SK-N-SH (cell line): ENCODE measurements at regions not wholly inside any gene's neighbourhood (a gene's known extent, or its start where the extent isn't known, plus 50 kb on each side); places are given as distances from the start of the nearest gene placed in this dataset.

Source experiments
- CTCF ChIA-PET: fragments of 300-600, 350-600 bp; formaldehyde crosslinking; extraction: SDS; loops from one replicate; lab custom pipeline; 2021; lab: Yijun Ruan, JAX
- POLR2A ChIA-PET: fragments of 350-600 bp; sonication (Branson Sonifier 250); formaldehyde crosslinking; extraction: SDS; loops from one replicate; lab custom pipeline; 2020; ENCODE audit warnings: antibody characterized with exemption, inconsistent platforms; lab: Yijun Ruan, JAX
- DNase-seq: peaks from one replicate; pipeline ENCODE4 v3.0.0; 2012
- H2AFZ ChIP-seq: fragments of 200-600 bp; sonication (generic); 2 replicates; pipeline ENCODE4 v1.8.1; 2016; ENCODE audit warnings: antibody characterized with exemption, mild to moderate bottlenecking, low read depth
- H3F3A ChIP-seq: fragments of 200-600 bp; sonication (generic); replicated peaks from 2 replicates; pipeline ENCODE3; 2016; ENCODE audit warnings: antibody characterized with exemption, mild to moderate bottlenecking; ENCODE audit not compliant: insufficient read depth
- H3K27ac ChIP-seq, 2 experiments: fragments of 200-500 bp in 1 of 2; fragments of 200-600 bp in 1 of 2; sonication (Bioruptor generic) in 1 of 2; sonication (generic), shearing (Covaris generic) in 1 of 2; 2 replicates each; pipeline versions ENCODE4 v1.5.1 to v1.6.1; 2014 to 2016; ENCODE audit warnings: low read depth in 2 of 2, inconsistent platforms in 1 of 2, low read length in 1 of 2, mild to moderate bottlenecking in 1 of 2, mixed read lengths in 1 of 2
- H3K27me3 ChIP-seq: fragments of 200-600 bp; sonication (generic), shearing (Covaris generic); 2 replicates; pipeline ENCODE4 v1.6.1; 2016; ENCODE audit warnings: mixed run types; ENCODE audit not compliant: insufficient read depth
- H3K36me3 ChIP-seq, 2 experiments: fragments of 200-500 bp in 1 of 2; fragments of 200-600 bp in 1 of 2; sonication (Bioruptor generic) in 1 of 2; sonication (generic) in 1 of 2; replicated peaks in 1 of 2; 2 replicates each; pipeline versions ENCODE3 to v1.5.1; 2014 to 2016; ENCODE audit warnings: low read length in 1 of 2, mild to moderate bottlenecking in 1 of 2; ENCODE audit not compliant: insufficient read depth in 2 of 2, control insufficient read depth in 1 of 2
- H3K4me1 ChIP-seq, 2 experiments: fragments of 200-500 bp in 1 of 2; fragments of 200-600 bp in 1 of 2; sonication (Bioruptor generic) in 1 of 2; sonication (generic), shearing (Covaris generic) in 1 of 2; 2 replicates each; pipeline versions ENCODE4 v1.5.1 to v1.6.1; 2014 to 2016; ENCODE audit warnings: low read depth in 1 of 2, low read length in 1 of 2, mixed run types in 1 of 2; ENCODE audit not compliant: insufficient read depth in 2 of 2, control insufficient read depth in 1 of 2
- H3K4me2 ChIP-seq: fragments of 200-600 bp; sonication (generic), shearing (Covaris generic); 2 replicates; pipeline ENCODE4 v1.6.1; 2017; ENCODE audit warnings: mixed run types
- H3K4me3 ChIP-seq, 2 experiments: fragments of 200-500 bp in 1 of 2; fragments of 200-600 bp in 1 of 2; sonication (Bioruptor generic) in 1 of 2; sonication (generic), shearing (Covaris generic) in 1 of 2; 2 replicates each; pipeline versions ENCODE4 v1.5.1 to v1.8.1; 2014 to 2016; ENCODE audit warnings: low read depth in 2 of 2, inconsistent platforms in 1 of 2, low read length in 1 of 2, mild to moderate bottlenecking in 1 of 2, mixed read lengths in 1 of 2, moderate library complexity in 1 of 2
- H3K79me2 ChIP-seq: fragments of 200-600 bp; sonication (generic); 2 replicates; pipeline ENCODE4 v1.8.1; 2017; ENCODE audit warnings: mild to moderate bottlenecking; ENCODE audit not compliant: insufficient read depth
- H3K9ac ChIP-seq: fragments of 200-600 bp; sonication (generic); 2 replicates; pipeline ENCODE4 v1.6.1; 2017; ENCODE audit warnings: mixed run types
- H3K9me2 ChIP-seq: fragments of 200-600 bp; sonication (generic); 2 replicates; pipeline ENCODE4 v1.6.1; 2017; ENCODE audit warnings: mixed run types
- H3K9me3 ChIP-seq: fragments of 200-600 bp; sonication (generic); 2 replicates; pipeline ENCODE4 v1.6.1; 2017; ENCODE audit warnings: mixed run types, mild to moderate bottlenecking, moderate library complexity
- H4K20me1 ChIP-seq: fragments of 200-600 bp; sonication (generic); 2 replicates; pipeline ENCODE4 v1.6.1; 2017; ENCODE audit warnings: mild to moderate bottlenecking, mixed run types; ENCODE audit not compliant: insufficient read depth
- ELF1 ChIP-seq: IDR thresholded peaks from 2 replicates; pipeline ENCODE4 v1.4.0; 2012
- FOXJ3 ChIP-seq: sonication (generic); formaldehyde crosslinking; IDR thresholded peaks from 2 replicates; pipeline ENCODE4 v1.5.1; 2020; ENCODE audit warnings: mild to moderate bottlenecking, missing genetic modification reagents
- FOXM1 ChIP-seq: IDR thresholded peaks from 2 replicates; pipeline ENCODE4 v1.4.0; 2012; ENCODE audit warnings: low read depth, mild to moderate bottlenecking
- GABPA ChIP-seq: IDR thresholded peaks from 2 replicates; pipeline ENCODE4 v1.4.0; 2012; ENCODE audit warnings: low read depth, mild to moderate bottlenecking
- GATA2 ChIP-seq: sonication (generic); formaldehyde crosslinking; IDR thresholded peaks from 2 replicates; pipeline ENCODE4 v1.5.0; 2020; ENCODE audit warnings: mild to moderate bottlenecking, missing genetic modification reagents
- JUND ChIP-seq: IDR thresholded peaks from 2 replicates; pipeline ENCODE4 v1.4.0; 2012
- MAX ChIP-seq: IDR thresholded peaks from 2 replicates; pipeline ENCODE4 v1.4.0; 2012; ENCODE audit warnings: low read depth
- NRF1 ChIP-seq: IDR thresholded peaks from 2 replicates; pipeline ENCODE4 v1.6.1; 2012; ENCODE audit warnings: low read depth, mild to moderate bottlenecking, low read length
- POLR2AphosphoS5 ChIP-seq: IDR thresholded peaks from 2 replicates; pipeline ENCODE4 v1.6.1; 2012; ENCODE audit warnings: low read depth, low read length
- RXRA ChIP-seq: IDR thresholded peaks from 2 replicates; pipeline ENCODE4 v1.4.0; 2012; ENCODE audit warnings: low read depth, mild to moderate bottlenecking, borderline replicate concordance
- SMC3 ChIP-seq: IDR thresholded peaks from 2 replicates; pipeline ENCODE4 v1.6.1; 2012; ENCODE audit warnings: low read depth, low read length, improper control_type of control experiment
- TAF1 ChIP-seq: IDR thresholded peaks from 2 replicates; pipeline ENCODE4 v1.6.1; 2012; ENCODE audit warnings: low read depth, mild to moderate bottlenecking, low read length, moderate library complexity, borderline replicate concordance
- TCF12 ChIP-seq: IDR thresholded peaks from 2 replicates; pipeline ENCODE4 v1.4.0; 2012
- TEAD4 ChIP-seq: IDR thresholded peaks from 2 replicates; pipeline ENCODE4 v1.4.0; 2012; ENCODE audit warnings: mild to moderate bottlenecking, borderline replicate concordance; ENCODE audit not compliant: insufficient read depth
- USF1 ChIP-seq: IDR thresholded peaks from 2 replicates; pipeline ENCODE4 v1.4.0; 2012; ENCODE audit warnings: low read depth, borderline replicate concordance
- USF2 ChIP-seq: fragments of 150-350 bp; IDR thresholded peaks from 2 replicates; pipeline ENCODE4 v1.6.1; 2017; ENCODE audit warnings: antibody characterized with exemption, low read length, low read depth, borderline replicate concordance
- YY1 ChIP-seq: IDR thresholded peaks from 2 replicates; pipeline ENCODE4 v1.4.0; 2012; ENCODE audit warnings: low read depth, mild to moderate bottlenecking
- WGBS: methylation state at CpG from one replicate; pipeline ENCODE4 v1.1.6; 2017; ENCODE audit warnings: low lambda C conversion rate; 5-methylcytosine and 5-hydroxymethylcytosine counted together
- TF ChIP-seq, protein P1 (sequence below): IDR thresholded peaks from 2 replicates; pipeline ENCODE4 v1.6.1; 2012; ENCODE audit warnings: mild to moderate bottlenecking, low read depth, low read length, moderate library complexity
- TF ChIP-seq, protein P2 (sequence below): fragments of 200-600 bp; sonication (generic); IDR thresholded peaks from 2 replicates; pipeline ENCODE4 v1.6.1; 2017; ENCODE audit warnings: antibody characterized with exemption, mild to moderate bottlenecking, moderate library complexity
- TF ChIP-seq, protein P3 (sequence below): fragments of 150-350 bp; IDR thresholded peaks from 2 replicates; pipeline ENCODE4 v1.6.1; 2016; ENCODE audit warnings: mild to moderate bottlenecking, low read depth, low read length

GRCh38 chr14:94919896-94920295 is 150.0 kb upstream of the GSC start:
- Histone ChIP-seq H3F3A (no peaks in the 10 kb centered on the region), H3K27me3 (no peaks in the 10 kb centered on the region), H3K79me2 (no peaks in the 10 kb centered on the region), H3K4me1 (no peaks in the 10 kb centered on the region), H3K9me2 (no peaks in the 10 kb centered on the region), H3K27ac (no peak overlapping the region), H2AFZ (no peak overlapping the region), H3K9me3 (no peaks in the 10 kb centered on the region), H3K4me3 (no peak overlapping the region), H4K20me1 (no peaks in the 10 kb centered on the region), H3K36me3 (no peaks in the 10 kb centered on the region), H3K9ac (no peak overlapping the region), H3K4me2 (no peak overlapping the region)
- ChIA-PET POLR2A (no interaction called here), CTCF (no interaction called here)
- 52% methylated on average over 9 of the region's 9 CpGs for WGBS
- DNase-seq = no peak
- no peak for TF ChIP-seq GABPA
- TF ChIP-seq FOXM1 = no peak

DNA sequence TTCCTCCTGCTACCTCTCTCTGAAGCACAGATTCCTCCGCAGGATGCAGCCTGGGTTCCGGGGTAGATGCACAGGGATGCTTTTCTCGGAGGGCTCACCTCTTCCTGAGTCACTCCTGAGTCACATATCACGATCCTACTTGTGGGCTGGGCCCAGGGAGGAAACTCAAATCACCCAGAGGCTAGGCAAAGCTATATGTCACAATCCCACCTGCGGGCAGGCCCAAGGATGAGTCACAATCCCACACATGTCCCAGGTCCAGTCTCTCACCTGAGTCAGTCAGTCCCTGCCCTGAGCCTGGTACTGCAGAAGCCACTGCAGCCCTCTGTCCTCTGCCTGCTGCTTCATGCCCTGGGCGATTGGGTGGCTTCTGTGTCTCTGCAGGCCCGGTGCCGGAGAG is 149.0 kb upstream of the GSC start:
- Histone ChIP-seq H3K79me2 (no peaks in the 10 kb centered on the region), H3K4me3 (no peak overlapping the region), H3K9ac (no peak overlapping the region), H3F3A (no peaks in the 10 kb centered on the region), H3K36me3 (no peaks in the 10 kb centered on the region), H3K4me1 (no peaks in the 10 kb centered on the region), H3K9me2 (no peaks in the 10 kb centered on the region), H2AFZ (no peak overlapping the region), H4K20me1 (no peaks in the 10 kb centered on the region), H3K27me3 (no peaks in the 10 kb centered on the region), H3K9me3 (no peaks in the 10 kb centered on the region), H3K27ac (no peak overlapping the region), H3K4me2 (no peak overlapping the region)
- no peak for TF ChIP-seq SMC3
- TF ChIP-seq, protein P1, sequence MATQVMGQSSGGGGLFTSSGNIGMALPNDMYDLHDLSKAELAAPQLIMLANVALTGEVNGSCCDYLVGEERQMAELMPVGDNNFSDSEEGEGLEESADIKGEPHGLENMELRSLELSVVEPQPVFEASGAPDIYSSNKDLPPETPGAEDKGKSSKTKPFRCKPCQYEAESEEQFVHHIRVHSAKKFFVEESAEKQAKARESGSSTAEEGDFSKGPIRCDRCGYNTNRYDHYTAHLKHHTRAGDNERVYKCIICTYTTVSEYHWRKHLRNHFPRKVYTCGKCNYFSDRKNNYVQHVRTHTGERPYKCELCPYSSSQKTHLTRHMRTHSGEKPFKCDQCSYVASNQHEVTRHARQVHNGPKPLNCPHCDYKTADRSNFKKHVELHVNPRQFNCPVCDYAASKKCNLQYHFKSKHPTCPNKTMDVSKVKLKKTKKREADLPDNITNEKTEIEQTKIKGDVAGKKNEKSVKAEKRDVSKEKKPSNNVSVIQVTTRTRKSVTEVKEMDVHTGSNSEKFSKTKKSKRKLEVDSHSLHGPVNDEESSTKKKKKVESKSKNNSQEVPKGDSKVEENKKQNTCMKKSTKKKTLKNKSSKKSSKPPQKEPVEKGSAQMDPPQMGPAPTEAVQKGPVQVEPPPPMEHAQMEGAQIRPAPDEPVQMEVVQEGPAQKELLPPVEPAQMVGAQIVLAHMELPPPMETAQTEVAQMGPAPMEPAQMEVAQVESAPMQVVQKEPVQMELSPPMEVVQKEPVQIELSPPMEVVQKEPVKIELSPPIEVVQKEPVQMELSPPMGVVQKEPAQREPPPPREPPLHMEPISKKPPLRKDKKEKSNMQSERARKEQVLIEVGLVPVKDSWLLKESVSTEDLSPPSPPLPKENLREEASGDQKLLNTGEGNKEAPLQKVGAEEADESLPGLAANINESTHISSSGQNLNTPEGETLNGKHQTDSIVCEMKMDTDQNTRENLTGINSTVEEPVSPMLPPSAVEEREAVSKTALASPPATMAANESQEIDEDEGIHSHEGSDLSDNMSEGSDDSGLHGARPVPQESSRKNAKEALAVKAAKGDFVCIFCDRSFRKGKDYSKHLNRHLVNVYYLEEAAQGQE = no peak
- TF ChIP-seq, protein P2, sequence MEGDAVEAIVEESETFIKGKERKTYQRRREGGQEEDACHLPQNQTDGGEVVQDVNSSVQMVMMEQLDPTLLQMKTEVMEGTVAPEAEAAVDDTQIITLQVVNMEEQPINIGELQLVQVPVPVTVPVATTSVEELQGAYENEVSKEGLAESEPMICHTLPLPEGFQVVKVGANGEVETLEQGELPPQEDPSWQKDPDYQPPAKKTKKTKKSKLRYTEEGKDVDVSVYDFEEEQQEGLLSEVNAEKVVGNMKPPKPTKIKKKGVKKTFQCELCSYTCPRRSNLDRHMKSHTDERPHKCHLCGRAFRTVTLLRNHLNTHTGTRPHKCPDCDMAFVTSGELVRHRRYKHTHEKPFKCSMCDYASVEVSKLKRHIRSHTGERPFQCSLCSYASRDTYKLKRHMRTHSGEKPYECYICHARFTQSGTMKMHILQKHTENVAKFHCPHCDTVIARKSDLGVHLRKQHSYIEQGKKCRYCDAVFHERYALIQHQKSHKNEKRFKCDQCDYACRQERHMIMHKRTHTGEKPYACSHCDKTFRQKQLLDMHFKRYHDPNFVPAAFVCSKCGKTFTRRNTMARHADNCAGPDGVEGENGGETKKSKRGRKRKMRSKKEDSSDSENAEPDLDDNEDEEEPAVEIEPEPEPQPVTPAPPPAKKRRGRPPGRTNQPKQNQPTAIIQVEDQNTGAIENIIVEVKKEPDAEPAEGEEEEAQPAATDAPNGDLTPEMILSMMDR = no peak
- TF ChIP-seq GATA2 (CRISPR knock-in tag) = no peak
- no peak for TF ChIP-seq TEAD4
- TF ChIP-seq FOXJ3 (CRISPR knock-in tag) = no peak
- TF ChIP-seq TAF1 = no peak
- no peak for TF ChIP-seq MAX
- TF ChIP-seq JUND = no peak
- TF ChIP-seq POLR2AphosphoS5 = no peak
- TF ChIP-seq USF2 = no peak
- no peak for TF ChIP-seq NRF1
- TF ChIP-seq, protein P3, sequence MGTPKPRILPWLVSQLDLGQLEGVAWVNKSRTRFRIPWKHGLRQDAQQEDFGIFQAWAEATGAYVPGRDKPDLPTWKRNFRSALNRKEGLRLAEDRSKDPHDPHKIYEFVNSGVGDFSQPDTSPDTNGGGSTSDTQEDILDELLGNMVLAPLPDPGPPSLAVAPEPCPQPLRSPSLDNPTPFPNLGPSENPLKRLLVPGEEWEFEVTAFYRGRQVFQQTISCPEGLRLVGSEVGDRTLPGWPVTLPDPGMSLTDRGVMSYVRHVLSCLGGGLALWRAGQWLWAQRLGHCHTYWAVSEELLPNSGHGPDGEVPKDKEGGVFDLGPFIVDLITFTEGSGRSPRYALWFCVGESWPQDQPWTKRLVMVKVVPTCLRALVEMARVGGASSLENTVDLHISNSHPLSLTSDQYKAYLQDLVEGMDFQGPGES = no peak
- no peak for TF ChIP-seq TCF12
- TF ChIP-seq ELF1 = no peak
- no peak for TF ChIP-seq YY1
- no peak for TF ChIP-seq USF1
- TF ChIP-seq RXRA = no peak
- ChIA-PET POLR2A (no interaction called here), CTCF (interaction anchor here (0.9 kb wide), 1 partner anchor 180 kb away, joined by 3 read pairs; no protein-coding TSS in a partner anchor)
- WGBS = 54% methylated on average over 6 of the region's 8 CpGs
- no peak for DNase-seq
